Fibroblast of the conjunctiva (primary cell): ENCODE measurements at regions not wholly inside any gene's neighbourhood (a gene's known extent, or its start where the extent isn't known, plus 50 kb on each side); places are given as distances from the start of the nearest gene placed in this dataset.
"Not testable (repeated sequence)": the region's sequence is repeated elsewhere in the genome, so short reads cannot be mapped to it uniquely, and the experiment has no call there.

Source experiments
- DNase-seq: peaks from one replicate; pipeline ENCODE4 v3.0.0-alpha.2; 2010; ENCODE audit warnings: low read depth

DNA sequence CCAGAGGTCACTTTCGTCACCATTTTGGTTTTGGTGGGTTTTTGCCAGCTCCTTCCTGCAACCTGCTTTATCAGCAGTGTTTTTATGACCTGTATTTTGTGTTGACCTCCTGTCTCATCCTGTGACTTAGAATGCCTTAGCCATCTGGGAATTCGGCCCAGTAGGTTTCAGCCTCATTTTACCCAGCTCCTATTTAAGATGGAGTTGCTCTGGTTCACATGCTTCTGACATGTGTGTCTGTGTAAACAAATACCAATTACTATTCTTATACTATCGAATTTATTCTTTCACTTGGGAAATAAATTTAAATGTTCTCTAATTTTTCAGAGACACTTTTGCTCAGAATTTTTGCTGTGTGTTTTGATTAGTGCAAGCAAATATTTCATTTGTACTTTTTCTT, 1370.3 kb upstream of the MIR17HG start:
- DNase-seq, result no peak

DNA sequence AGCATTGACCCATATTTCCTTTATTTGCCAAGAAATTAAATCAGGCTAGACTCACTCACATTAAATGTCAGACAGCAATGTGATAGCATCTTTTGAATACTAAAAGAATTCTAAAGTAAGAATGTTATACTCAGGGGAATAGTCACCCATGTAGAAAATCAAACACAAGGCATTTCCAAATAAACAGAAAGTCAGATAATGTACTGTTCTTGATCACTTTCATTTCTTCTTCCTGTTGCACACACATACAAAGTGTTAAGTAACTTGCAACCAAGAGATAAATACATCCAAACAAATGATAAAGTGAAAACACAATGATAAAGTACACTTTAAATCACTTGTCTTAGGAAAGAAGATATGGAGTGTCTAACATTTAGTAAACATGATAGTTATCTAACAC, 1366.6 kb upstream of the MIR17HG start:
- DNase-seq, result no peak

DNA sequence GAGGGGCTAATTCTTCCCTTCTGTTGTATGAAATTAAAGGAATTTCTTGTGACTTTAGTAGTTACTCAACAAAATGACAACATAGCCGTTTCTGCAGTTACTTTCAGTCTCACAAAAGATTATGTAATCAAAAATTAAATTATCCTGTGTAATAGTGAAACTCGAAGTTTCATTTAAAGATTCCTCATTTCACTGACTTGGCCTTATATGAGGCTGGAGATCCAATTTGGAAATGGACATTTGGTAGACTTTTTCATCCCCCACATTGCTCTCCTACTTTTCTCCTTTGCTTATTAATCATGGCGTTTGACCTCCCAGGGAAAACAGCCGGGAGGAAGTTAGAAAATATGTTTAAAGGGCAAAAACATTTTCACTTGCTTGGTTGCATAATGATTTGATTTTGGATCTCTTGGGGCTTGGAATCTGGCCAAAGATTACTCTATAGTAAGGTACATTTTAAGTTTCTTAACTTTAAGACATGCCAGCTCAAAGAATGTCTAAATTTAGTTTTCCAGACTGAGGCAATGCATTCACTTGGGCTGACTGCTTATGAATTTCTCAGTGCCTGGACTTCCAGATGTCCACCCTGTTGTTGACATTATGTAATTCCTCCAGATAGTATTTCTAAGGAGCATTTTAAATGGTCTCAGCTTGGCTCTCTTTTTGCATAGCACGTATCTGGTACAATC, 1364.9 kb upstream of the MIR17HG start:
- DNase-seq, result peak; percentile 26

DNA sequence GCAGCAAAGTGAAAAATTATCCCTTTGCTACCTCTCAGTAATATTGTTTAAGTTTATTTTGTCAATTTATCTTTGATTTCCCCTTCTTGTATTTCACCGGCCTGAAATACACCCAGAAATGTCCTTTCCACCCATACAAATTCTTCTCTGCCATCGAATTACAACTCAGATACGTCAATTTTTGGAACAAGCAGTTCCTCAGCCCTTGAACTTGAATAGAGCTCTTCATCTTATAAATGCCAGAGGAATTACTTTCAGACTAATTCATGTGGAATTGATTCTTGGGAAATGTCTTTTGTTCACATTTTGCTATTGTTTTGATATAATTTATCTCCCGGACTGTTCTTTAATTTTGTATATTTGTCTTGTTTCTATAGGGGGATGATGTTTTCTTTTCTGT, 1359.3 kb upstream of the MIR17HG start:
- no peak for DNase-seq

DNA sequence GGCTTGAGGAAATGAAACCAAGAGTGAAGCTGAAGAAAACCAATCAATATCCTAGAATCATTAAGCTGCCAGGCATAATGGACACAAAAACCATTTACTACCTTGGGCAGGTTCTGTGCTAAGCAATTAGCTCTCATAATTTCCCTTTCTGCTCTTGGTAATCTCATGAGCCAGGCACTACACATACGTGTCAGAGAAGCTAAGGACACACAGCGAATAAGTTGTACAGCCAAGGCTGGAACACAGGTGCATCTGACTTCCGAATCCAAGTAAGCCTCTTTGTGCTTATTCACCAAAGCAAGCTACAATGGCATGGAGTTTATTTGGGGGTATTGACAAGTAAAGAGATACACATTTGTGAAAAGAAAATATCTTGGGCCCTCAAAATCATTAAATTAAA, 1343.9 kb upstream of the MIR17HG start:
- no peak for DNase-seq

DNA sequence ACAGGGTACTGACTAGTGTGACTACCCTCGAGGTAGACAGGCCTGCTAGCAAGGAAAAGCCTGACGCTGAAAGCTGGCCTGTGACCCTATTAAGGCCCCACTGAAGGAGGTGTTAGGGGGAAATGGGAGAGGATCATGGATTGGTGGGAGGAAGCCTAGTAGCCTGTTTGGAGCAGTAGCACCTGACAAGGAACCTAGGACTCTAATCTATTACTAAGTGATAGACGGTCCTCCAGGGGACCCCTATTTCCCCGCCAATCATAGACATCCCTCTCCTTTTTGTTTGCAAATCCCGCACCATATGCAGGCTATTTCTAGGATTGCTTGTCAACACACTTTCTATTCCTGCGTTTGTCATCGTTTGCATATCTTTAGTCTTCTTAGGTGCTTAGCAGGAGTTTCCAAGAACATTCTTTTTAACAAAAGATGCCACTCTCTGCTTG, 1338.8 kb upstream of the MIR17HG start:
- DNase-seq, result no peak

DNA sequence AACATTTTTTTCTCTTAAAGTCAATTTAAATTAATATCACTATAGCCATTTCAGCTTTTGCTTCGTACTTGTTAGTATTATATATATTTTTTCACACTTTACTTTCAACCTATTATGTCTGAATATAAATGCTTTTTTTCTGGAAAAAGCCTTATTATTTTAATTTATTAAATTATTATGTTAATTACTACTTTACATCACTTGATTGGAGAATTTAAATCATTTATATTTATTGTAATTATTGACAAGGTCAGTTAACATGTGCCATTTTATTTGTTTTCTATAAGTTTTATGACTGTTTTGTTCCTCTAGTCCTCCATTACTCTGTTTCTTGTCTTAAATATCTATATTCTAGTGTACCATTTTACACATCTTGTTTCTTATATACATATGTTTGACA, 1333.4 kb upstream of the MIR17HG start:
- no peak for DNase-seq

DNA sequence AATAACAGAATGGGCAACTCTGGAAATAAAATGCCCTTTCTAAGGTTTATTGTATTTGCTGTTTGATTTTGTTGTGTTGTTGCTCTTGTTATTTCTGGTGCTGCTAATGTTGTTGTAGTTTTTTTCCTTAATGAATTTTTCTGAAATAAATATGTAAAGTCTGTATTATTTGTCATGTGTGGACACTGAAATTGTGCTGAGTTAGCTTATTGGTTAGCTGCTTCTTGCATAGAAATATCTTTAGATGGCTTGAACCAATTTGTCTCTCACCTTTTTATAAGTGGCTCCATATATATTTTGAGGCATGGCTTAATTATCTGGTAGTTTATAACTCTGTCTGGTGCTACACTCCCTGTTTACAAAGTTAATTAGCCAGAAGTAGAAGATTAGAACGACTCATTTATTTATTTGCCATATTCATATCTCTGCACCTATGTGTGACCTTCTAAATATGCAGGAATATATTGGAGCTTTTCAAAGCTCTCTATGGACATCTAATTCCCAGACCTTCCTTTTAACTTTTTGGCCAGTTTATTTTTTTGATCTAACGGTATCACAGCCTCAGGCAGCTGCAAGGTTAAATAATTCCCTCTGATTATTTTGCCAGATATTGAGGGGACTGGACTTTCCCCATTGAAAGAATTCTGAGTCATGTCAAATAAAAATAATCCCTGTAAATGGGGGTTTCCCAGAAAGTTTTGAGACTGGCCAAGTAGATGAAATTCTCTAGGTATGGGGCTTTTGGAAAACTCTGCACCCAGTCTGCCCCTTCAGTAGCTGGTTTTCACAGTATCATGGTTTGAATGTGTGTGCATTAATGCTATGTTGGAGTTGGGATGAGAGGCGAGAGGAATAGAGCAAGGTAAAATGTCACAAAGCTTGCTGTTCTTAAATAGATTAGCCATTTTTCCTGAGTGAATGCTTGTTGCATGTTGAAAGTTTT, 1331.7 kb upstream of the MIR17HG start:
- DNase-seq, result no peak

DNA sequence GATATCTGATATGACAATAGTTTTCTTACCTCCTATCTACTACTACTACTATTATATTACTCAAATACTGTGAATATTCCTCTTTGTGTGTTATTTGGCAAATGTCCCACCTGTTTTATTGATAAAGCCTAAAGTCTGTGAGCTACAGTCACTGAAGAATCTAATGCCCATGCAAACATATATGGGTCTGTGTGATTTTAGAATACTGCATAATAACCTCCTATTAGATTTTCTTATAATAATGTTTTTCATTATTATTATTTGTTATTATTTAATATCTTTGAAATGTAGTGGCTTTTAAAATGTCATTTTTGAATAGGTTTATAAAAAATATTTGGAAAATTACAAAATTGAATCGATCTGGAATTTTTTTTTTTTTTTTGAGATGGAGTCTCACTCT, 1330.8 kb upstream of the MIR17HG start:
- DNase-seq, result no peak

DNA sequence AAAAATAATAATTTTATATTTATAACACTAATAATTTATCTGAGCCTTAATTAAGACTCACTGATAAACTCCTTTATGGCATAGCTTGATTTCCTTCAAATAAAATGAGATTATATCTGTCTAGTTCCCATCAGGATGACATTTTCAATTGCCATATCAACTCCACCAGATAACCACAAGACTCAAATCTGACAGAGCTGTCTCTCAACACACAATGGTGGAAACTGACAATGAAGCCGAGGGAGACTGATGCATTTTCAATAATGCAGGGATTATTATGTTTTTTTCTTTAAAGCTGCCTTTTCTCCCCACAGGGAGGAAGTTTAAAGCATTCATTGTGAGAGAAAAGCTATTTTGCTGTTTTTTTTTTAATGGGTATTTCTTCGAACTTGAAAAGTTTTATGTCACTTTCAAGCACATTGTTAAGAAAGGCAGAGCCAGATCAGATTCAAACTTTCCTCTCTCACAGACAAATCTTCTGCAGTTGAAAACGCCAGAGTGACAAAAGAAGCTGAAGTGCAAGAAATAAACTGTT, 1326.9 kb upstream of the MIR17HG start:
- no peak for DNase-seq

DNA sequence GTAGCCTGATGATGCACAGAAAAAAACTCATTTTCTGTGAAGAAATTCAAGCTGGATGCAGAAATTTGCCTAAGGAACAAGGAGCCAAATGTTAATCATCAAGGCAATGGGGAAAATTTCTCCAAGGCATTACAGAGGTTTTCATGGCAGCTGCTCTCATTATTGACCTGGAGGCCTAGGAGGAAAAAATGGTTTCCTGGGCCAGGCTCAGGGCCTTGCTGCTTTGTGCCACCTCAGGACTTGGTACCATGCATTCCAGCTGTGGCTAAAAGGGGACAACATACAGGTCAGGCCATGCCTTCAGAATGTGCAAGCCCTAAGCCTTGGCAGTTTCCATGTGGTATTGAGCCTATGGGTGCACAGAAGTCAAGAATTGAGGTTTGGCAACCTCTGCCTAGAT, 1320.1 kb upstream of the MIR17HG start:
- DNase-seq, result no peak

DNA sequence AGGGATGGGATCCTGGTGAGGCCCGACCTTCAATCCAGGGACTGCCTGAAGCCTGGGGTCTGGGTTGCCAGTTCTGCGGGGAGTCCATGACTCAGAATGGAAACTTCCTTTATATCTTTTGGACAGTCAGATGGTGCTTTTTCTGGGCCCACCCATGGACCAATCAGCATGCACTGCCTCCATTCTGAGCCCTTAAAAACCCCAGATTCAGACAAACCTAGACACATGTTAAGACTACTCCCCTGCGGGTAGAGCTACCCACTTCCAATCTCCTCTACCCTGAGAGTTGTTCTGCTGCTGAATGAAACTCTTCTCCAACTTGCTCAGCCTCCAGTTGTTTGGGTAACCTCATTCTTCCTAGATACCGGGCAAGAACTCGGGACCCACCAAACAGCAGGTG, 1315.2 kb upstream of the MIR17HG start:
- no peak for DNase-seq

DNA sequence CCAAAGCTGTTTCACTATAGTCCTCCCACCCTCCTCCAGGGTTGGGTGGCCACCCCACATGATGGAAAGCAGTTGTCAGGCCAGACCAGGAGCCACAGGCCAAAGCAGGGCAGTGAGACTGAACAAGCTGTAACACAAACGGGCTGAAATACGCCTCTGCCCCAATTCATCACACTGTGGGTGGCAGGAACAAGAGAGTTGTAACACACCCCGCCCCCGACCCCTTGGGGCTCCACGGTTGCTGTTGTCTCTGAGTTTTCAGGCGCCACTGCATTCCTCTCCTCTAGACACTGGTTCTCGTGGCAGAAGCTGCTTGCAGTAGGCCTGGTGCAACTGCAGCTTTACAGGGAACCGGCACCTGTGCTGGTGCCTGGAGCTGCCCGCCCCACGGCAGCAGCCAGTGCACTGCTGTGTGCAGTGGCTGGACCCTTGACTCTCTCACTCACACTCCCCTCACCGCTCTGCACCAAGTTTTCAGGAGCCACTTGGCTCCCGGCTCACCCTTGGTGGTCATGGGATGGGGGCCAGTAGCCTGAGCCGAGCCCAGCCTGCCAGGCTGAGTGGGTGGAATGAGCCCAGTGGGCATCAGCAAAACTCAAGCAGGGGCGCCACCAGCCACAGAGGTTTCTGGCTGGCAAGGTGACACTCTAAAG, 1314.5 kb upstream of the MIR17HG start:
- DNase-seq, result no peak

DNA sequence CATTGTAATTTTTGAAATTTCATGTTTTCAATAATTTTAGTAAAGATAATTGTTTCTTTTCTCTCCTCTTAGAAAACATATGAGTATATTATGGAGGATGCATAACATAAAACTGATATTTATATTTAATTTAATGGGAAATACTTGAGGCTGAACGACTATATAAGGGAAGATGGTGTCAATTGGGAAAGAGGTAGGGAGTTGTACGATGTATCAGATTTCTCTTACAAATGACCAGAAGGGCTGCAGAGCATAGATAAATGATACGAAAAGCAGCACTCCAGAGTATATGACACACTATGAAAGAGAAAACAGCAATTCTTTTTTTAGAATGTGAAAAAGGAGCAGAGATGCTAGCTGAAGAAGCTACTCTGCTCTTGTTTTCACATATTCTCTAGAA, 1308.0 kb upstream of the MIR17HG start:
- no peak for DNase-seq

DNA sequence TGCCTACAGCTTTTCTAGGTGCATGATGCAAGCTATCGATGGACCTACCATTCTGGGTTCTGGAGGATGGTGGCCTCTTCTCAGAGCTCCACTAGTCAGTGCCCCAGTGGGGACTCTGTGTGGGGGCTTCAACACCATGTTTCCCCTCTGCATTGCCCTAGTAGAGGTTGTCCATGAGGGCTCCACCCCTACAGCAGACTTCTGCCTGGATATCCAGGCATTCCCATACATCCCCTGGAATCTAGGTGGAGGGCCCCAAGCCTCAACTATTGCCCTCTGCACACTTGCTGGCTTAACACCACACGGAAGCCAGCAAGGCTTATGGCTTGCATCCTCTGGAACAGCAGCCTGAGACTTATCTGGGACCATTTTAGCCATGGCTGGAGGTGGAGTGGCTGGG, 1299.9 kb upstream of the MIR17HG start:
- no peak for DNase-seq

DNA sequence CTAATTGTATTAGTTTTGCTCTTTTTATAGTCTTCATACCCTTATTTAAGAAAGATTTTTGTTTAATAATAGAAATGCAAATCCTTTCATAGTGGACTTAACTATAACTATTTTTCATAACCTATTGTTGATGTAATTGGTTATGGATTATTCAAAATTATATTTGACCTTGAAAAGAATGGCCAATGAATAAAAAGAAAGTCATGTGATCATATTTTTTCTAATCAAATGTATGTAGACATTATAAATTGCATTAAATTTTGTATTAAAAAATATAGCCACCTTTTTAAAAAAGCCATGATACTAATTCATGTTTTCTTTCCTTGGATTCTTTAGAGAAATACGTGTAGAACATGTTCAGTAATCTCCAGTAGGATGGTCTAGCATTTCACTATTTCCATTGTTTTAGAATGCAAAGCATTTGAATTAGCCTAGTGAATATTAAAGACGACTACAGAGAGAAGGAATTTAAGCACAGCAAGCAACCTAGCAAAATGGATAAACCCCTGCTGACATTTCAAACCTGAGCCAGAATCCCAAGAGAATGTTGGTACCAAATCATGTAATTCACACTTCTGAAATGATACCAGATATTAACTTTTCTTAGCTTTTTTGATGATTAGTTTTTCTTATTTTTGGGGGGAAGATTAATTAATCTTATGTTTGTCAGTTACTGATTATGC, 1297.4 kb upstream of the MIR17HG start:
- DNase-seq, result no peak

DNA sequence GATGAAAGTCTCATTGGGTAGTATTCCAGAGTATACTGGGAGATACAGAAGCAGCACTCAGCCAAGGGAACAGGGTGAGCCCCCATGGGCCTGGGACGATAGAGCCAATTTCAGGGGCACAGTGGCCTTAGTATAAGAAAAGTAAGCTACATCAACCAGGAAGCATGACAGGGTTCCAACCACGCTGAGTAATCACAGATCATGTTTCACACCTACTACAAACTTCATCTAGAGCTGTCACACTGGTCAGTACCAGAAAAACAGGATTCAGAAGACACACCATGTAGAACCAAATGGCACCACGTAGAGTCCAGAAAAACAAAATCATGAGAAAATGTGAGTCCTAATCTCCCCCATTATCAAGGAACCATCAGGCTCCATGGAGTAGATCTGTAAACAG, 1292.4 kb upstream of the MIR17HG start:
- no peak for DNase-seq

DNA sequence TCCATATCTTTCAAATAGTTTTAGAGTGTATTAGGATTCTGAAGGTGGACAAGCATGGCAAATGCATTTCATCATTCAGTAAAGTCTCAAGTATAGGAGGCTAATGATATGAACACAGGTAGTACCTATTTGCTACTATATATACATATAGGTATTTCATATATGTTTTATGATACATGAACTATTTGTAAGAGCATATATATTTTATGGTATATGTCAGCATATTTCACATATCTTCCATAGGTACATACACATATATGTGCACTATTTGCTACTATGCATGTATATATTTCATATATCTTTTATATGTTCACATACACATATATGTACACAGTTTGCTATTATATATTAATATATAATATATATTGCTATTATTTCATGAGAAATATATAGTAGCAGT, 1291.7 kb upstream of the MIR17HG start:
- no peak for DNase-seq

DNA sequence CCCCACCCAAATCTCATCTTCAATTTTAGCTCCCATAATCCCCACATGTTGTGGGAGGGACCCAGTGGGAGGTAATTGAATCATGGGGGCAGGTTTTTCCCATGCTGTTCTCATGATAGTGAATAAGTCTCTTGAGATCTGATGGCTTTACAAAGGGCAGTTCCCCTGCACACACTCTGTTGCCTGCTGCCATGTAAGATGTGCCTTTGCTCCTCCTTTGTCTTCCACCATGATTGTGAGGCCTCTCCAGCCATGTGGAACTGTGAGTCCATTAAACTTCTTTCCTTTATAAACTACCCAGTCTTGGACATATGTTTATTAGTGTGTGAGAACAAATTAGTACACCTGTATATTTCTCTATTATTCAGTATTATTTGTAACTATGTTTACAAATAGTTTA, 1283.3 kb upstream of the MIR17HG start:
- not testable (repeated sequence) for DNase-seq

DNA sequence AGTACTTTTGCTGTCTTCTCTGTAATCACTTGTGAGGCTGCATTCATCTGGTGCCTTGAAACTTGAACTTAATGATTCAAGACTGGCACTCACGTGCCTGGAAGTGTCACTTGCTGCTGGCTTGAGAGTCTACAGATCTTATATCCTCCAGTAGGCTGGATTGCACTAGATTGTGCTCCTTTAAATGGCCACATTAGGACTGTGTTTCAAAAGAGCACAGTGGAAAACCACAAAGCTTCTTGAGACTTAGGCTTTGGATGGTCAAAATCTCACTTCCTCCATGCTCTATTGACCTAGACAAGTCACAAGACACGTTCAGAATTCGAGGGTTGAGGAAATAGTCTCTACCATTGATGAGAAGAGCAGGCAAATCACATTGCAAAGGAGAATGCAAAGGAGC, 1278.8 kb upstream of the MIR17HG start:
- DNase-seq, result no peak

DNA sequence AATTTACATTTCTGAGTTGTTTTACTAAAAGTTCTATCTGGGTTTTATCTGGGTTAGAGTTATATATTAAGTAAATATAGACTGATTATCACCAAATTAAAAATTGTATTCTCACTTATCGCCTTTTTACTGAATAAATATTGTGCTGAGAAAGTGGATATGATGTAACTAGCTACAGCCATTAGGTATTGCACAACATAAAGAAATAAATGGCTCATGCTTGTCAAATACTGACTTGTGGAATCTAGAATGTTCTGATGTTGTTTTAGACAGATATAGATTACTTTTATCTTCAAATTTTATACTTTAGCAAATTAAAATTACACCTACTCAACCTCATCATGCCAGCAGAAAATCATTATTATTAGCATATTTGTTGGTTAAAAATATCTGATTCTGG, 1277.1 kb upstream of the MIR17HG start:
- no peak for DNase-seq
